Right ventricle myocardium inferior (tissue), 1 donor: ENCODE measurements at regions not wholly inside any gene's neighbourhood (a gene's known extent, or its start where the extent isn't known, plus 50 kb on each side); places are given as distances from the start of the nearest gene placed in this dataset.
"Not testable (repeated sequence)": the region's sequence is repeated elsewhere in the genome, so short reads cannot be mapped to it uniquely, and the experiment has no call there.

Source experiments
- ATAC-seq: fragments of 200-7000 bp; cut with Tn5 transposase; one replicate; pipeline ENCODE4 v1.9.1; 2020; ENCODE audit warnings: mild to moderate bottlenecking, moderate library complexity
- DNase-seq: peaks from one replicate; pipeline ENCODE4 v3.0.0; 2021; ENCODE audit errors: missing footprints
- intact Hi-C: fragments of 100-400 bp; cut with DNase I; formaldehyde crosslinking; loops from one replicate; pipeline ENCODE4 v1.11.0; 2022
- donor health status: DM: no; HTN: yes; CAD: no; lungs with severe emphysema.

DNA sequence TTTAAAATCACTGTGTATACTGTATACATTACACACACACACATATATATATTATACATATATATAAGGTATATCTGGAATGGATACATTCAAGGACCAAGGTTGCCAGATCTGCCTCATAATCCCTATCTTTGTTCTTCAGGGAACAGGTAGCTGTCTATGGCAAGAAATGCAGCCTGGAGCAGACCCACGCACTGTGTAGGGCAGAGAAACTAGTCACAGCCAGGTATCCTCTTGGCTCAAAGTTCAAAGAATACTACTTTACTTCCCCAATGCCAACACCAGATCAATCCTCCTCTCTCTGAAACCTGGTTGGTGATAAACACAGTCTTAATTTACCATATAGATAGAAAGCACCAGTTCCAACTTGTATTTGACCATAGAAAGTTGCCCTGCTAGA lies 313.6 kb downstream of the PRELID2 start:
- no peak for ATAC-seq
- no peak for DNase-seq

DNA sequence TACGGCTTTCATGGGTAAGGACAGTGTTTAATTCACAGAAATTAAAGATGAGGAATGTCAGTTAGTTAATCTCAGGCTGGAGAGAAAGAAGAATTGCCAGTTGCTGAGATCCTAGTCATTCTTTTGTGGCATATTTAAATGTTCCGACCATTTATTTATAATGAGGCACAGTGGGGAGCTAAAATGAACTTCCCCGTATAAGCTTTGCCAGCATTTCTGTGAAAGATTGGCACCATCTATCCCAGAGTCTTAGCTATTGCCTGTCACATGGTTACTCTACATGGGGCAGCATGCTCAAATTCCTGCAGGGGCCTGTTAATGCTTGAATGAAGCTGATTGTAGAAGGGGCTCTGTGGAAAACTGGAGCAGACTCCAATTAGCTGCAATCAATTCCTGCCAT lies 314.1 kb downstream of the PRELID2 start:
- intact Hi-C loops = no loop called here
- DNase-seq = no peak
- no peak for ATAC-seq

More for the DNA sequence above, 313.6 kb downstream of the PRELID2 start:
- intact Hi-C loops = no loop called here

DNA sequence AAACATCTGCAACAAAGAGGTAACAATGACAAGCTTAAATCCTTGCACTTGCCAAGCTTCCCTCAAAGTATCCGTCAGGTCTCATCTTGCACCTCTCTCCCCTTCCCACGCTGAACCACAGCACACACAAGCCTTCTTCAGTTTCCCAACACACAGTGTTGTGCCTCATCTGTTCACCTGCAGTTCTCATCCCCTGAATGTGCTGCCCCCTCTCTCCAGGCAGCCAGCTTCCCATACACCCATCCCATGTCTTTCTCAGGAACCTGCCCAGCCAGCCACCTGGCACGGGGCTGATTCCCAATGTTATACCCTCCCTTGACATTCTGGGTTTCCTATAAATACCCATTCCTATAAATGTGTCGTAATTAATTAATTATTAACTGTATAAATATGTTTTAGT lies 314.8 kb downstream of the PRELID2 start:
- no peak for DNase-seq
- no peak for ATAC-seq
- intact Hi-C loops = no loop called here

DNA sequence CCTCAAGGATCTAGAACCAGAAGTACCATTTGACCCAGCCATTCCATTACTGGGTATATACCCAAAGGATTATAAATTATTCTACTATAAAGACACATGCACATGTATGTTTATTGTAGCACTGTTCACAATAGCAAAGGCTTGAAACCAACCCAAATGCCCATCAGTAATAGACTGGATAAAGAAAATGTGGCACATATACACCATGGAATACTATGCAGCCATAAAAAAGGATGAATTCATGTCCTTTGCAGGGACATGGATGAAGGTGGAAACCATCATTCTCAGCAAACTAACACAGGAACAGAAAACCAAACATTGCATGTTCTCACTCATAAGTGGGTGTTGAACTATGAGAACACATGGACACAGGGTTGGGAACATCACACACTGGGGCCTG lies 317.6 kb downstream of the PRELID2 start:
- DNase-seq, intact Hi-C loops, ATAC-seq: not testable (repeated sequence)

DNA sequence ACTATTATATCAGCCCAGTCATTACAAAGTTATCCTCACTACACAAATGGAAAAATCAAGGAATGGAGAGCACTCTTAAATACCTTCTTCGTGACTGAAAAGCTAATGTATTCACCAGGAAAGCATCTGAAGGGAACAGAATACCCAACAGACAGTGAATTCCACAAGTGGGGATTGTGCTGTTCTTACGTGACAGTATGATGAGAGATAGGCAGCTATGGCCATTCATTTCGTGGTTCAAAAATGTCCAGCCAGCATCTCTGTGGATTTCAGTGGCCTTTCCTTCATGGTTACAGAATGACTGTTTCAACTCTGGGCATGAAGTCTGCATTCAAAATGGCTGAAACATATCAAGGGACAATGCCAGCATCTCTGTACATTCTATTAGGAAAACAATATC lies 323.8 kb downstream of the PRELID2 start:
- DNase-seq (no peak), ATAC-seq (no peak)
- intact Hi-C loops = no loop called here

DNA sequence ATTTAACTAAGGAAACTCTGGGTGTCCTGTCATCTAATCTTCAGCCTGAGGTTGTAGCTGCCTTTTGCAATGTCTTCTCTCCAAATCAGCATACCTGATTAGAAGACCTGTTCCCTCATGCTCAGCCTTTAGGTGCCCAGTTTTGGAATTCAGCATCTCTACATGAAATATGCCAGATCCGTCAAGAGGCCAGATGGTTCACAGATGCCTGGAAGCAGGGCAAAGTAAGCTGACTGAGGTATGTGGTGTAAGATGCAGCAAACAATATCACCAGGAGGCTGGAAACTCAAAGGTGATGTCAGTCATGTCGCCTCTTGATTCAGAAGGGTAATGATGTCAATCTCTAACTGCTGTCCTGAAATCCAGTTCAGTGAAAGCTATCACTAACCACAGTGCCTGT lies 324.4 kb downstream of the PRELID2 start:
- ATAC-seq = no peak
- intact Hi-C loops = no loop called here
- DNase-seq = no peak

DNA sequence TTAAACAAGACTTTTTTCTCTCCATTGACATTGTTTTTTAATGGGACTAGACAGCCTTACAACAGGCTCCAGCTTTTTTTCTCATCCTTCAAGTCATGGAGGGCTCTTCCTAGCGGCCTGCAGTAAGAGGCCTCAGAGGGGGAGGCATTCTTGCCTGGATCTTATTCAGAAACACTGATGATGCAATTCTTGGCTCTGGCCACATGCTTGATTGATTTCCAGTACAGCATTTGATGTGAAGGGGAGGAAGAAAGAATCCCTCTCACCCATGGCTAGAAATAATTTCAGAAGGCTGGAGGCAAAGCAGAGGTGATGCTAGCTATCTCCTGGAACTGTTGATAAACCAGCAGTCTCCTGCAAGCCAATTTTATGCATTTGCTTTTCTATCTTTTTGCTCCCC lies 324.8 kb downstream of the PRELID2 start:
- no peak for DNase-seq
- intact Hi-C loops = no loop called here
- peak; percentile 74 for ATAC-seq

DNA sequence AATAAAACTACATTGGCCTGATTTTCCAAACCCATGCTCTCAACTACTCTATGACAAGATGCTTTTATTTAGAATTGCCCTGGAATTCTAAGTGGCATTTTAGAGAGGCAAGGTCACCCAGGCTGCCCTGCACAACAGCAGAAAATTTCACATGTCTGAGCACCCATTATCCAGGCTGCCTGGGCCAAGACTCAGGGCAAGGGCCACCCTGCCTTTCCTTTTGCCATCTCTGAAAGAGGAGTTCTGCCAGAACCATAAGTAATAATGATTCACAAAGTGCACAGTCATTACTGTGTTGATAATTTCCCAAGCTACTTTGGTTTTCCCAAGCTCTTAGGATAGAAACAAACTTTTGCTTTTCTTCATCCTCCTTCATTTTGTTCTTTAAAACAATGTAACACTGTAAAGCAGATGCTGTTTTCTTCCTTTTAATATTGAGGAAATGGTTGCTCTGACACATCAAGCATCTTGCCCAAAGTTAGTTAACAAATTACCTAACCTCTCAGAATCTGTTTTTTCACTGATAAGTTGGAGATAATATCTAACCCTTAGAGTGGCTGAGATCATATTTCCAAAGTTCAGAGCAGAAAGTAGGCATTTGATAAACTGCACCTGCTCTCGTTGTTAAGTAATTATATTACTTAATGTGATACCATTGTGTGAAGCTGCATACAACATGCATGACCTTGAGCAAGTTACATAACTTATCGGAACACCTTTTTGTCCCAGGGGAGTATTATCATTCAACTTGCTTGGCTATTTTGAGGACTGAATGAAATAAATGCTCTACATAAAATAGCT lies 325.6 kb downstream of the PRELID2 start:
- peak; percentile 61 for ATAC-seq
- intact Hi-C loops = no loop called here

DNA sequence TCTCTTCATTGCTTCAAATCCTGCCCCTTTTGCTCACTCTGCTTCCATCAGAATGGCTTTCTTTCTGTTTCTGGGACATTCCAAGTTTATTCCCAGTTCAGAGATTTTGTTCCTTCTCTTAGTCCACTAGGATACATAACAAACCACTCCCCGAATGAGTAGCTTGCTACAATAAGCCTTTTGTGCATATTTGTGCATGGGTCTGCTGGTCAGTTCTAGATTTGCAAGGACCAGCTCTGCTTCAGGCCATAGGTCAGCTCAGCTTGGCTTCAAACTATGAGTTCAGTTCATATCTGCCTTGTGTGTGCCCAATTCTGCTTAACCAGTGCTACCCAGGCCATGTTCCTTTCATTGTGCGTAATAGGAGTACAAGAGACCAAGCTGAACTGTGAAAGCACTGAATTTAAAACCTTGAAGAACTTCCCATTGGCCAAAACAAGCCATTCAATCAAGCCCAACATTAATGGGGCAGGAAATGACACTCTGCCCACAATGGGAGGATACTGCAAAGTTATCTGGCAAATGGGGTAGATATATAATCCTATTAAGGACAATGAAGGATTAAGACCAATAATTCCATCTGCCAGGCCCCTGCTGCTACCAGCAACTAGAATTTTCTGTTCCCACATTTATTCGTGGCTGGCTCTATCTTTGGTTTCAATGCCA lies 328.8 kb downstream of the PRELID2 start:
- no peak for DNase-seq

More for the DNA sequence above, 325.6 kb downstream of the PRELID2 start:
- no peak for DNase-seq

DNA sequence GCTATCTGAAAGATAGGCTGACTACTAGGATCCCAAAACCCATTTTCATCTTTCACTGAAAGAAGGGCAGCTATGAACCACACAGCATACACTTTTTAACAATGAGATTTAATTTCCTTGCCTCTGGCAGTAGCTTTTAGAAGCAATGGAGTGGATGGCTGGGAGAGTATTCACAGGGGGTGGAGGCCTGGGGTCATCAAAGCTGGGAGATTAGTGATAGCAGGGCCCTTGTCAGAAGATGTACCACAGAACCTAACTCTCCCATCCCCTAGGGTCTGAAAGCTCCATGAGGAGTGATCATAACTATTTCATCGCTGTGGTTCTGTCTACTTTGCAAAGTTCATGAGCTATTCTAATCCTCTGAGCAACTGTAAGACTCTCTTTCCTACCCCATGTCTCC lies 332.2 kb downstream of the PRELID2 start:
- DNase-seq (no peak), ATAC-seq (no peak)
- intact Hi-C loops = no loop called here

More for the DNA sequence above, 328.8 kb downstream of the PRELID2 start:
- intact Hi-C loops = no loop called here
- ATAC-seq = no peak

DNA sequence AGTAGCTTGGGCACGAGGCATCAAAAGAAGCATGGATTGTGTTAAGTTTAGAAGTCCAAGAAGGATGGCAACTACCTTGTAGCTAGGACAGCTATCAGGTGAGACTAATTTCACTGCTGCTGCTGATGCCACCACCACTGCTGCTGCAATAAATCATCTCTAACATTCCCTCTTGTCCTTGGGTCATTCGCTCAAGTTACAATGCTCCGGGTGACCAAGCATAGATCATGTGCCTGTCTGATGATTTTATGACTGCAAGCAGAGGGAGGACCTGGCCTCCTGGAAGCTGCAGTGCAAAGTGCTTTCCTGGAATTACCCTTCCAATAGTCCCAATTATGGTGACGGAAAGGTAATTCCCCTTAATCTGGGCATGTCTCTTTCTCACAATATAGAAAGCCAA lies 334.4 kb downstream of the PRELID2 start:
- no peak for ATAC-seq
- intact Hi-C loops = no loop called here
- DNase-seq = no peak

DNA sequence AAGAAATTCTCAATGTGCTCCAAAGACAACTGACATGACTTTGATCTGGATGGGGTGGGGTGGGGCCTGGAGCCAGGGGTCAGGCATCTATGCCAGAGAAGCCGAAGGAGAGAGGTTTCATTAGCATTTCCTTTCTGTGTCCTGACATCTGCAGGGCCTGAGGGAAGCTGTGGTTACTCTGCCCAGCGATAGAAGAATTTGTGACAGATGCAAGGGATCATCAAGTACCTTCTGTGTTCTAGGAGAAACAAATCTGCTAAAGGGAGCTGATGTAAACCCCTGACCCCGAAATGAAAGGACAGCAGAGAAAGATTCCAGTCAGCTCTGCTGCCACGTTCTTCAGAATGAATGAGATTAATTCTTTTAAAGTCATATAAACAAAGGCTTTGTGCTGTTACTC lies 335.7 kb downstream of the PRELID2 start:
- ATAC-seq (no peak), DNase-seq (no peak)
- intact Hi-C loops = no loop called here

DNA sequence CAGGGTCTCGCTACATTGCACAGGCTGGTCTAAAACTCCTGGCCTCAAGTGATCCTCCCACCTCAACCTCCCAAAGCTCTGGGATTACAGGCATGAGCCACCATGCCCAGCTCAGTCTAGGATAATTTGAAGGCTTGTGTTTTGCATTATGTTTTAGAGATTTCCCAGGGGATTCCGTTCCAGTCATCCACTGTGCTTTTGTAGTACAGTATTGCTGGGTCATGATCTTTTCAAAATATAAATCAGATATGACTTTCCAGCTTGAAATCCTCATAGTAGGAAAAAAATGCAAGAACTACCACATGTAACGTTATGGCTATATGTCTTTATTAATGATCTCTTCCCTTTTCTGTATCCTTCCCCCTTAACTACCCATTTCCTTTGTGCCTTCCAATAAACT lies 338.1 kb downstream of the PRELID2 start:
- intact Hi-C loops = no loop called here
- ATAC-seq = no peak
- DNase-seq = no peak

DNA sequence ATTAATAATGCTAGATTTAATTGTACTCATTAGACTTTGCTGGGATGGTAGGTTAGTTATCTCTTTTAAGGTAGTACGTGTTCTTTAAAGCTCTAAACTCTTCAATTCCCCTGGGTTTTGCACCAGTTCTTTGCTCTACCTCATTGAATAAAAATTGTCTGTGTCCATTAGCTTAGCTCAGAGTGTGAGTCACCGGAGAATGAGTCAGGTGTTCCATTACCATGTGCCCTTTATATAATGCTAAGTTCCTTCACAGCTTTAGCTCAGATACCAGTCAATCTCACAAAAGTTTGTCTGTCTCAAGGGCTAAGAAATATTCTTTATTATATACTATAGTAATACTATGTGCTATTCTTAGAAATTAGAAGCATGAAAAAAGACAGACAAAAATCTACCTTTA lies 339.4 kb downstream of the PRELID2 start:
- intact Hi-C loops = no loop called here
- DNase-seq (no peak), ATAC-seq (no peak)

DNA sequence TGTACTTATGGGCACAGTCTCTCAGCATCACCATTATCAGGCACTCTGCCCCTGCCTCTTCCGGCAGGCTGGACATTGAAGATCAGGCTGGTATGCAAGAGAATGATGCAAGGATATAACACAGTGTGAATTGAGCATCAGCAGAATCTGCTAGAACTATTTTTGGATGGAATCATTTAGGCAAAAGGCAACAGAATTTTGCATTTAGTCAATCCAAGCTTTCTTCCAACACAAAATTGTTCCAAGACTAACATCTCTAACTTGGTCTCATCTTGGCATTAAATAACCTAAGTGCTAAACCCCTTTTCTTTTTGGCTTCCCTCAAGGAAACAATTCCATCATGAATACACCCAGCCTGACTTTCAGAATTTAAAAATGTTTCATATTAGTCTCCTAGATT lies 339.9 kb downstream of the PRELID2 start:
- ATAC-seq = no peak
- intact Hi-C loops = no loop called here

DNA sequence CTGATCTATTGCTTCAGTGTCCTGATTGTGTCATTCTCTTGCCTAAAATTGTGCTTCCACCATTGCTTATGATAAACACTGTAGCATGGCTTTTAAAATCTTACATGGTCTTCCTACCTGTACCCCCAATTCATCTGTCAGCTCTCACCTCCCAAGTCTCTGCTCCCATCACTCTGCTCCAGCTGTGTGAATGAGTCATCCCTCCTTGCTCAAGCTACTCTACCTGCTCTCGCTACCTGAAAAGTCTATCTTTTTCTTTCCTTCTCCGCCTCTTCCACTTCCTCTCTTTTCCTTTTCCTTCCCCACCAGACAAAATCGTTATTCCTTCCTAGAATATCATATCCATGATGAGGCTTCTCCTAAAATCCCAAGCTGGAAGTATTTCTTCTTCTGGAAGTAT lies 341.7 kb downstream of the PRELID2 start:
- ATAC-seq = no peak
- no peak for DNase-seq
- intact Hi-C loops = no loop called here

More for the DNA sequence above, 339.9 kb downstream of the PRELID2 start:
- no peak for DNase-seq

DNA sequence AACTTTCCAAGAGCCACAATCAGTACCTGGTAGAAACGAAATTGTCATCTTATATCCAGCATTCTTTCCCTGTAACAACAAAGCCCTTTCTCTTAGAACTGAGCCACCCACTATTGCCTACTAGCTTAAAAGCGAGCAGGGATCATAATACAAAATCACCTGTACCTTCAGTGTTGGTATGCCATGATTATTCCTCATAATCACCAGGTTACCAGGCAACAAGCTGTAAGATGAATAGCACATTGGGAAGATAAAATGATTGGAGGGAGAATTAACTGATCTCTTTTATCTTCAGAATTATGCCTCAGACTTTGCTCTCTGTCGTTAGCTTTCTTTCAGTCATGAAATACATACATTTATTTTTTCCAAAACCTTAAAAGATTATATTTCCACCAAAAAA lies 345.6 kb downstream of the PRELID2 start:
- DNase-seq (no peak), ATAC-seq (no peak)
- intact Hi-C loops = no loop called here

DNA sequence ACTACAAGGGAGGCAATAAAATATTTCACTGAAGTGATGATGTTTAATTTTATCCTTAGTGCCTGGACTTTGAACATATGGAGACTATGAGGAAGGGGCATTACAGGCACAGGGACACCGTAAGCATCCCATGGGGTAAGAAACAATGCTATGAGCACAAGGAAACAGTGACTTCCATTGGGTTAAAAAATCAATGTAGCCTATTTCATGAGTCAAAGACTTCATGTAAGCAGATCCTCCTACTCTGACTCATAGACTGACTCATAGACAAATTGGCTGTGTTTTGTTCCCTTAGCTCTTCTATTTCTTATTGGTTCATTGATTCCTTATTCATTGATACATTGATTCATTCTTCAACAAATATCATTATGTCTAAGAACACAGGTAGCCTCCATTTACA lies 351.0 kb downstream of the PRELID2 start:
- intact Hi-C loops = no loop called here
- ATAC-seq (no peak), DNase-seq (no peak)

DNA sequence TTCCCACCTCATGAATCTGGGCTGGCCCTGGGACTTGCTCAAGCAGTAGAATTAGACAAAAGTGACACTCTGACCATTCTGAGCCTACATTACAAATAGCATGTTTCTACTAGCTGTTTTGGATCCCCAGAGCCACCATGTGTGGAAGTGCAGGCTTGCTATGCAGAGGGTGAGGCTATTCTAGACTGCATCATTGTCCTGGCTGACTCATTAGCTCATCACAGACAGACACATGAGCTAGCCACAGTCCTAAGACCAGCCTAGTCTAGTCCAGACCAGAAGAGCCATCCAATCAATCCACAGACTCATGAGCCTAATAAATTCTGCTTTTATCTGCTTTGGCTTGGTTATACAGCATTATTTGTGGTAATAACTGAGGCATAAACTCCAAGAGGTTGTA lies 351.9 kb downstream of the PRELID2 start:
- intact Hi-C loops = no loop called here
- ATAC-seq = no peak
- DNase-seq = no peak

DNA sequence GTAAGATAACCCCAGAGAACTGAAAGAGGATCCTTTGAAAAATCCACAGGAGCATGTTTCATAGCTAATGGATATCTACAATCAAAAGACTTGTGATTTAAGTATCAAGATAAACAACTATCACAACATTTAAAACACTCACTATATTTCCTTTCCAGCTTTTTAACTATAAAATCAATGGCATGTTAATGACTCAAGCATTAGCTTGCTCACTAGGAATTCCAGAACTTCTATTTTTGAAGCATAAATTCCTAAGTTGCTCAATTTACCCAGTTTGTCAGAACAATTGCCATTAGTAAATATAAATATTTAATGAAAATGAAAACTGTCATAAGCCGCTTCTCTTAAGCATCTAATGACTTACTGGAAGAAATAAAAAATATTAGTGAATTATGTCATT lies 355.3 kb downstream of the PRELID2 start:
- DNase-seq (no peak), ATAC-seq (no peak)
- intact Hi-C loops = no loop called here

DNA sequence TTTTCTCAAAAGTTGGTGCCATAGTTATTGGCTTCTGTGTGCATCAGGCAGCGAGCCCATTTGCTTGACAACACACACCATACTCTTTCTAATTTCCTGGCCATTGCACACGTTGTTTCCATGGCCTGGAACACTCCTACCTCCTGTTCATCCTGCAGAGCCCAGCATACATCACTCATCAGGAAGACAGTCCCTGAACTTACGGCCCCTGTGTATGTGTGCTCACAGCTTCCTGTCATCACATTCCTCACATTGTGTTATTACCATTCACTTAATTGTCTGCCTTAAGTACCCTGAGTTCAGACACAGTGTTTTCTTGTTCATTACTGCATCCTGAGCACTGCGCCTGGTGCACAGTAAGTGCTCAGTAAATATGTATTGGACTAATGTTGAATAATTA lies 355.9 kb downstream of the PRELID2 start:
- no peak for ATAC-seq
- no peak for DNase-seq
- intact Hi-C loops = no loop called here
